PC-3 (cell line): ENCODE measurements at regions not wholly inside any gene's neighbourhood (a gene's known extent, or its start where the extent isn't known, plus 50 kb on each side); places are given as distances from the start of the nearest gene placed in this dataset.

Source experiments
- ATAC-seq: fragments of 200-7000 bp; cut with Tn5 transposase; 2 replicates; pipeline ENCODE4 v1.9.1; 2020; ENCODE audit warnings: mild to moderate bottlenecking, moderate library complexity
- BruUV-seq: library from RNA; stranded (reverse); fragments of 400-500 nt; replicated peaks from 2 replicates; lab custom pipeline; 2021; lab: Mats Ljungman, UMichigan
- CTCF ChIA-PET: fragments of 300-600 bp; sonication (Branson Sonifier 250); formaldehyde crosslinking; loops from one replicate; lab custom pipeline; 2022; ENCODE audit warnings: antibody characterized with exemption; lab: Charles Lee
- POLR2A ChIA-PET: fragments of 300-600 bp; sonication (Branson Sonifier 250); formaldehyde crosslinking; loops from one replicate; lab custom pipeline; 2022; ENCODE audit warnings: antibody characterized with exemption; ENCODE audit not compliant: unreplicated experiment; lab: Charles Lee
- DNase-seq: peaks from one replicate; pipeline ENCODE4 v3.0.0-alpha.2; 2015
- H2AFZ ChIP-seq: fragments of 300-600 bp; sonication (generic); 2 replicates; pipeline ENCODE4 v1.6.0; 2016; ENCODE audit warnings: antibody characterized with exemption, low read length
- H3F3A ChIP-seq: fragments of 300-600 bp; sonication (generic); one replicate; pipeline ENCODE4 v1.6.0; 2017; ENCODE audit warnings: antibody characterized with exemption, low read length, control low read depth, mild to moderate bottlenecking; ENCODE audit not compliant: unreplicated experiment
- H3K27ac ChIP-seq: fragments of 300-600 bp; sonication (generic); 2 replicates; pipeline ENCODE4 v1.5.1; 2016; ENCODE audit warnings: mild to moderate bottlenecking, low read length
- H3K27me3 ChIP-seq: fragments of 300-600 bp; sonication (generic); 2 replicates; pipeline ENCODE4 v1.6.1; 2016; ENCODE audit warnings: low read length, mixed read lengths
- H3K36me3 ChIP-seq: fragments of 300-600 bp; sonication (generic); 2 replicates; pipeline ENCODE4 v1.6.1; 2016; ENCODE audit warnings: low read depth, mixed run types, low read length, mixed read lengths
- H3K4me1 ChIP-seq: fragments of 300-600 bp; sonication (generic); 2 replicates; pipeline ENCODE4 v1.5.1; 2016; ENCODE audit warnings: low read length; ENCODE audit not compliant: insufficient read depth
- H3K4me2 ChIP-seq: fragments of 300-600 bp; sonication (generic); 2 replicates; pipeline ENCODE4 v1.6.0; 2016; ENCODE audit warnings: low read length
- H3K4me3 ChIP-seq: fragments of 300-600 bp; sonication (generic); 2 replicates; pipeline ENCODE4 v1.5.1; 2016; ENCODE audit warnings: mild to moderate bottlenecking, low read length, mixed read lengths
- H3K79me2 ChIP-seq: fragments of 300-600 bp; sonication (generic); 2 replicates; pipeline ENCODE4 v1.6.1; 2017; ENCODE audit warnings: low read length, mixed read lengths
- H3K9ac ChIP-seq: fragments of 300-600 bp; sonication (generic); 2 replicates; pipeline ENCODE4 v1.6.0; 2016; ENCODE audit warnings: mild to moderate bottlenecking, low read length
- H3K9me2 ChIP-seq: fragments of 300-600 bp; sonication (generic); replicated peaks from 2 replicates; pipeline ENCODE4 v1.6.1; 2016; ENCODE audit warnings: mixed run types, low read length, mixed read lengths
- H3K9me3 ChIP-seq: fragments of 300-600 bp; sonication (generic); 2 replicates; pipeline ENCODE4 v1.6.1; 2016; ENCODE audit warnings: low read length, mixed read lengths
- H4K20me1 ChIP-seq: fragments of 300-600 bp; sonication (generic); 2 replicates; pipeline ENCODE4 v1.6.1; 2016; ENCODE audit warnings: low read length, mixed read lengths
- EZH2 ChIP-seq: fragments of 300-600 bp; sonication (generic); IDR thresholded peaks from one replicate; pipeline ENCODE4 v1.6.1; 2017; ENCODE audit warnings: antibody characterized with exemption, mild to moderate bottlenecking, low read length; ENCODE audit not compliant: unreplicated experiment
- EZH2phosphoT487 ChIP-seq: fragments of 300-600 bp; sonication (generic); IDR thresholded peaks from 2 replicates; pipeline ENCODE4 v1.6.1; 2018; ENCODE audit warnings: mild to moderate bottlenecking, antibody characterized with exemption, low read length, borderline replicate concordance
- intact Hi-C: fragments of 100-400 bp; cut with micrococcal nuclease; formaldehyde crosslinking; loops from 2 replicates; pipeline ENCODE4 v1.9.0; 2023
- TF ChIP-seq, protein P1 (sequence below): fragments of 300-600 bp; sonication (generic); conservative IDR thresholded peaks from 2 replicates; pipeline ENCODE4 v1.5.1; 2017; ENCODE audit warnings: antibody characterized with exemption, low read depth, mild to moderate bottlenecking, low read length

DNA sequence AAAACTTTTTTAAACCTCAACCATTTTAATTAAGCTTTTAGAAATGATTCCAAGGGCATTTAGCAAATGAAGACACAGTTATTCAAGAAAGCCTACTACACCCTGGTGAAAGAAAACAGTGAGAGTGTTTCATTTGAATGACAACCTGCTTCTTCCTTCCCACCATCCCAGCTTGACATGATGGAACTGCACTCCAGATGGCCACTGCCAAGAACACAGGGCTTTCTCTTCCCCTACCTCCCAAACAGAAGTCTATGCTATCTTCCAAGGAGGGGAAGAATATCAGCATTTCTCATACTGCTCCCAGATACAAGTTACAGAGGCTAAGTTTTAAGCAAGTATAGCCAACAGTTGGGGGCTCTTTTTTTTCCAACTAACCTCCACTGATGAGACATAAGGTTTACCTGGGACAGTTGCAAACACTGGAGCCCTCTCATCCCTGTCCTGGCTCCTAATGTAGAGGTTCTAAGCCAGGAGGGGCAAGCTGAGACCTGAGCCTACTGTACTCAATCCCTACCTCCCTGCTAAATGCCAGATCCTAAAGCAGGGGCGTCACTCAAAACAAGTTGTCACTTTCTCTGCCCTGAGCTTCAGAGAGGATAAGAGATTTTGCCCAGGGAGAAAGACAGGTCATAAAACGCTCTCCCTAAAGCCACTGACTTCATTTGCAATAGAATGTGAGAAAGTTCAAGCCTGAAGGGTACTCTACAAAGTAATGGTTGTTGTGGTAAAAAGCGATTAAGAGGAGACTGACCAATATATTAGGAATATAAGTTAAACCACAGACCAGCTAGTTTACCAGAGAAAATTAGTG is 88.5 kb upstream of the SLC27A6 start:
- H3K4me2 ChIP-seq, result no peak overlapping the region
- H4K20me1 ChIP-seq, result no peaks in the 10 kb centered on the region
- TF ChIP-seq EZH2phosphoT487 (no peak), EZH2 (no peak)
- TF ChIP-seq, protein P1, sequence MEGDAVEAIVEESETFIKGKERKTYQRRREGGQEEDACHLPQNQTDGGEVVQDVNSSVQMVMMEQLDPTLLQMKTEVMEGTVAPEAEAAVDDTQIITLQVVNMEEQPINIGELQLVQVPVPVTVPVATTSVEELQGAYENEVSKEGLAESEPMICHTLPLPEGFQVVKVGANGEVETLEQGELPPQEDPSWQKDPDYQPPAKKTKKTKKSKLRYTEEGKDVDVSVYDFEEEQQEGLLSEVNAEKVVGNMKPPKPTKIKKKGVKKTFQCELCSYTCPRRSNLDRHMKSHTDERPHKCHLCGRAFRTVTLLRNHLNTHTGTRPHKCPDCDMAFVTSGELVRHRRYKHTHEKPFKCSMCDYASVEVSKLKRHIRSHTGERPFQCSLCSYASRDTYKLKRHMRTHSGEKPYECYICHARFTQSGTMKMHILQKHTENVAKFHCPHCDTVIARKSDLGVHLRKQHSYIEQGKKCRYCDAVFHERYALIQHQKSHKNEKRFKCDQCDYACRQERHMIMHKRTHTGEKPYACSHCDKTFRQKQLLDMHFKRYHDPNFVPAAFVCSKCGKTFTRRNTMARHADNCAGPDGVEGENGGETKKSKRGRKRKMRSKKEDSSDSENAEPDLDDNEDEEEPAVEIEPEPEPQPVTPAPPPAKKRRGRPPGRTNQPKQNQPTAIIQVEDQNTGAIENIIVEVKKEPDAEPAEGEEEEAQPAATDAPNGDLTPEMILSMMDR, result no peak
- no peak overlapping the region for H3K4me3 ChIP-seq
- no peak overlapping the region for H2AFZ ChIP-seq
- no peaks in the 10 kb centered on the region for H3F3A ChIP-seq
- ChIA-PET CTCF (no interaction called here), POLR2A (no interaction called here)
- H3K9ac ChIP-seq, result no peak overlapping the region
- H3K79me2 ChIP-seq, result no peaks in the 10 kb centered on the region
- H3K27me3 ChIP-seq, result peaks cover 43% of the 10 kb centered on the region
- intact Hi-C loops, result no loop called here
- H3K4me1 ChIP-seq, result no peaks in the 10 kb centered on the region
- no peaks in the 10 kb centered on the region for H3K9me2 ChIP-seq
- H3K27ac ChIP-seq, result no peak overlapping the region
- no peaks in the 10 kb centered on the region for H3K9me3 ChIP-seq
- no peak for ATAC-seq
- BruUV-seq, result no TSS peak
- no peaks in the 10 kb centered on the region for H3K36me3 ChIP-seq
- DNase-seq, result no peak

DNA sequence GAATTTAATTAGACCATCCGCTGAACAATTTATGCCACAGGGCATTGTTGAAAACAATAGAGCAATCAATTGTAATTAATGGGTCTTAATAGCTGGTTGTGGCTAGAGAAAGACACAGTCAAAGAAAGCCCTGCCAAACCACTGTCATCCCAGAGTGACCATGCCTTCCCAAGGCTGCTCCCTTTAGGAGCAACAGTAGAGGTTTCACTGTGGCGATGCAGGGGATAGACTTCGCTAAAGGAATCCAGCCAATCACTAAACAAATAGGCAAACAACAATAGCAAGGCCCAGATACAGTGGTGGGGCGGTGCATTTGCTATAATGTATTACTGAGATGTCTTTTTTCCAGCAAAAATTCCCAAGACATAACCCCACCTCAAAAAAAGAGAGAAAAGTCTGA is 87.8 kb upstream of the SLC27A6 start:
- Histone ChIP-seq H3F3A (no peaks in the 10 kb centered on the region), H3K36me3 (no peaks in the 10 kb centered on the region), H3K4me2 (no peak overlapping the region), H3K79me2 (no peaks in the 10 kb centered on the region), H3K27ac (no peak overlapping the region), H2AFZ (no peak overlapping the region), H3K4me3 (no peak overlapping the region), H3K9me2 (no peaks in the 10 kb centered on the region), H3K9ac (no peak overlapping the region), H4K20me1 (no peaks in the 10 kb centered on the region), H3K9me3 (no peaks in the 10 kb centered on the region), H3K27me3 (peaks cover 43% of the 10 kb centered on the region), H3K4me1 (no peaks in the 10 kb centered on the region)
- ATAC-seq, result no peak
- POLR2A ChIA-PET, result no interaction called here
- CTCF ChIA-PET, result no interaction called here
- intact Hi-C loops, result no loop called here
- no peak for DNase-seq
- no TSS peak for BruUV-seq
- TF ChIP-seq, protein P1, result no peak
- TF ChIP-seq EZH2phosphoT487 (no peak), EZH2 (no peak)

- Histone ChIP-seq H3F3A (no peaks in the 10 kb centered on the region), H3K4me2 (no peak overlapping the region), H3K27ac (no peak overlapping the region), H3K9me2 (no peaks in the 10 kb centered on the region), H3K79me2 (no peaks in the 10 kb centered on the region), H3K9ac (no peak overlapping the region), H3K27me3 (peaks cover 28% of the 10 kb centered on the region), H4K20me1 (no peaks in the 10 kb centered on the region), H3K4me3 (no peak overlapping the region), H3K4me1 (no peaks in the 10 kb centered on the region), H2AFZ (no peak overlapping the region), H3K9me3 (no peaks in the 10 kb centered on the region), H3K36me3 (no peaks in the 10 kb centered on the region)
- TF ChIP-seq, protein P1, result no peak
- TF ChIP-seq EZH2phosphoT487, result no peak
- no peak for TF ChIP-seq EZH2
- ATAC-seq, result peak; percentile 31
- BruUV-seq, result no TSS peak
- ChIA-PET CTCF (no interaction called here), POLR2A (no interaction called here)
- intact Hi-C loops, result no loop called here
- DNase-seq, result peak; percentile 6
Observed at GRCh38 chr5:128881502-128882018, 83.7 kb upstream of the SLC27A6 start.
